GM12873 (cell line): ENCODE measurements at regions not wholly inside any gene's neighbourhood (a gene's known extent, or its start where the extent isn't known, plus 50 kb on each side); places are given as distances from the start of the nearest gene placed in this dataset.

ENCODE experiments used
- CTCF ChIP-seq: IDR thresholded peaks from 2 replicates; pipeline ENCODE4 v1.5.1; 2012; ENCODE audit warnings: low read depth, mild to moderate bottlenecking, moderate library complexity, low read length, control low read depth; ENCODE audit not compliant: insufficient read depth; ENCODE audit errors: missing control alignments

DNA sequence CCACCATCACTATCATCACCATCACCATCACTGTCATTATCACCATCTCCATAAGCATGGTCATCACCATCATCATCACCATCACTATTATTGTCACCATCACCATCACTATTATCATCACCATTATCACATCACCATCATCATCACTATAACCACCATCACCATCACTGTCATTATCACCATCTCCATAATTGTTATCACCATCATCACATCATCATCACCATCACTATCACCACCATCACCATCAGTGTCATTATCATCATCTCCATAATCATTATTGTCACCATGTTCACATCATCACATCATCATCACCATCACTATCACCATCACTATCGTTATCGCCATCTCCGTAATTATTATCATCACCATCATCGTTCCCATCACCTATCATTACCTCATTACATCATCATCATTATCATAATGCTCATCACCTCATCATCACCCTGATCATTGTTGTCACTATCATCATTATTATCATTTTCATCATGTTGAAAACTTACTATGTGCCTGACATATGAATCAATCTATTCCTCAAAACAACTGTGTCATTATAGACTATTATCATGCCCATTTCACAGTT lies 280.3 kb upstream of the HS6ST1 start:
- TF ChIP-seq CTCF: no peak

- TF ChIP-seq CTCF: no peak
Measured at GRCh38 chr2:128599700-128600099, 281.0 kb upstream of the HS6ST1 start.

GRCh38 chr2:128600581-128601297 lies 282.1 kb upstream of the HS6ST1 start:
- TF ChIP-seq CTCF: no peak

GRCh38 chr2:128601298-128602037 lies 282.8 kb upstream of the HS6ST1 start:
- no peak for TF ChIP-seq CTCF

GRCh38 chr2:128602038-128602698 lies 283.5 kb upstream of the HS6ST1 start:
- TF ChIP-seq CTCF: no peak

DNA sequence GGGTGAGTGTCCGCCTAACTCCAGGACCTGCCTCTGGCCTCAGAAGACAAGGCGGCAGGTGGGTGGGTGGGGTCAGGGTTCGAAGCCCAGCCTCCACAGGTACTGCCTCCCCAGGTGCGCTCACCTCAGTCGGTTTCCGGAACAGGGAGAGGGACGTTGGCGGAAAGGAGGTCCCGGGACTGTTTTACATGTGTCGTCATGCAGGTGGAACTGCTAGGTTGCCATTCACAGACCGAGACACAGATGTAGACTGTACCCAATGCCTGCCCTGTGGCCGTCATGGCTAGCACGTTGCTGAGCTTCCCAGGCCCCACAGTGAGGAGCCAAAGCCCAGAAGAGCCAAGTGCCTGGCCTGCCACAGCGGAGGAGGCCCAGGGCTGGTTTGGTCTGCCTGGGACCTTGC lies 284.0 kb upstream of the HS6ST1 start:
- TF ChIP-seq CTCF: no peak

DNA sequence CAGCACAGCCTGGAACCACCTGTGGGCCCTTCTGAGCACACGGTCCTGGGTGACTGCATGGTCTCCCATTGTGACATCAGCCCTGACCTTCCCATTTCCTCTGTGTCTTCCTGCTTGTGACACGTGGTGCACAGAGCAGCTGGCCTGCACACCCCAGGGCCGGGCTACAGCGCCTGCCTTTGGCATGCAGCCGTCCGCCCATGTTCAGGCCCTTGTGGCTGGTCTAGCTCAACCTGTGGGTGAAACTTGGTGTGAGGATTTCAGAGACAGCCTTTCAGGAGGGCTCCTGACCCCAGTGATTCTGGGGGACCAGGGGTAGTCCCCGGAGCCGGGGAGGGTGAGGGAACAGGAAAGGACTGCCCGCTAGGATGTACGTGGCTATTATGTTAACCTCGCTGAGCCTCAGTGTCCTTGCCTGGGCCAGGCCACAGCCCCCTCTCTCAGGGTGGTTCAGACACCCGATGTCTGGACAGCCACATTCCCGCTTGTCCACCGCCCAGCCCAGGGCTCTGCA lies 284.8 kb upstream of the HS6ST1 start:
- TF ChIP-seq CTCF: no peak
